ENCODE measurements at regions not wholly inside any gene's neighbourhood (a gene's known extent, or its start where the extent isn't known, plus 50 kb on each side); places are given as distances from the start of the nearest gene placed in this dataset.

DNA sequence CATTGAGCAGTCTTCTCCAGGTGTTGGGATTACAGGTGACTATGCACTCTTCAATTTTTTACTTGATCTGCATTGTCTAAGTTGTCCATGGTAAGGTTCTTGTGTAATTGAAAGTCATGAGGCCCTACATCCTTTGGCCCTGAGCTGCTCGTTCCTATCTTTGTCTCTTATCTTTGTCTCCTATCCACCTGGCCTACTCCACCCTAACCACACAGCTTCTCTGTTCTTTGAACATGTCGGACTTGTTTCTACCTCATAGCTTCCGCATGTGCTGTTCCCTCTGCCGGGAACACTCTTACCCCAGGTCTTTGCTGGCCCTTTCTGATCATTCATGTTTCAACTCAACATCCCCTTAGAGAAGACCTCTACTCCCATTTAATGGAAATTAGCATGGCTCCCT is 194.8 kb upstream of the TBX3 start:
- H3K9me3 ChIP-seq (ENCODE audit: insufficient read depth, low read depth, low read length): peaks cover 2% of the 10 kb centered on the region
- H3K23ac ChIP-seq (ENCODE audit: low read length): no peak overlapping the region
- H3K4me2 ChIP-seq (ENCODE audit: low read length): no peak overlapping the region
- H3K79me2 ChIP-seq (ENCODE audit: control insufficient read depth, insufficient read depth, low read length, poor library complexity): no peaks in the 10 kb centered on the region
- no peak overlapping the region for H2BK12ac ChIP-seq (ENCODE audit: low read length)
- no peak overlapping the region for H4K8ac ChIP-seq (ENCODE audit: low read depth, low read length)
- no peak overlapping the region for H2AFZ ChIP-seq (ENCODE audit: insufficient read depth, low read length, poor library complexity)
- no peaks in the 10 kb centered on the region for H3K36me3 ChIP-seq (ENCODE audit: control insufficient read depth in 1 of 2, insufficient read depth in 2 of 2, low read length in 2 of 2)
- no peak overlapping the region for H2AK5ac ChIP-seq (ENCODE audit: low read length)
- no peak overlapping the region for H2BK5ac ChIP-seq (ENCODE audit: low read depth, low read length, poor library complexity)
- H3K27me3 ChIP-seq (ENCODE audit: insufficient read depth, low read length): no peaks in the 10 kb centered on the region
- H3K79me1 ChIP-seq (ENCODE audit: low read length): peaks cover 7% of the 10 kb centered on the region
- peak; percentile 77 to 88 for DNase-seq
- H3K14ac ChIP-seq (ENCODE audit: low read length): no peak overlapping the region
- H4K12ac ChIP-seq (ENCODE audit: low read depth, low read length): no peak overlapping the region
- H3K4me3 ChIP-seq (ENCODE audit: low read depth, low read length): no peak overlapping the region
- no peak overlapping the region for H4K91ac ChIP-seq (ENCODE audit: low read depth, low read length)
- no peak overlapping the region for H3K9ac ChIP-seq (ENCODE audit: low read length)
- WGBS (ENCODE audit: extremely low coverage, insufficient coverage, insufficient read length): no CpG with 5 or more reads among the region's 4 CpGs
- no peaks in the 10 kb centered on the region for H3K4me1 ChIP-seq (ENCODE audit: control insufficient read depth in 1 of 2, insufficient read depth in 2 of 2, low read length in 2 of 2)
- no peak overlapping the region for H2BK120ac ChIP-seq (ENCODE audit: insufficient read depth, low read length, poor library complexity)
- no peak overlapping the region for H3K27ac ChIP-seq (ENCODE audit: low read depth, low read length)
- no peak overlapping the region for H3K18ac ChIP-seq (ENCODE audit: low read length)
- no peak overlapping the region for H3K4ac ChIP-seq (ENCODE audit: low read depth, low read length)

DNA sequence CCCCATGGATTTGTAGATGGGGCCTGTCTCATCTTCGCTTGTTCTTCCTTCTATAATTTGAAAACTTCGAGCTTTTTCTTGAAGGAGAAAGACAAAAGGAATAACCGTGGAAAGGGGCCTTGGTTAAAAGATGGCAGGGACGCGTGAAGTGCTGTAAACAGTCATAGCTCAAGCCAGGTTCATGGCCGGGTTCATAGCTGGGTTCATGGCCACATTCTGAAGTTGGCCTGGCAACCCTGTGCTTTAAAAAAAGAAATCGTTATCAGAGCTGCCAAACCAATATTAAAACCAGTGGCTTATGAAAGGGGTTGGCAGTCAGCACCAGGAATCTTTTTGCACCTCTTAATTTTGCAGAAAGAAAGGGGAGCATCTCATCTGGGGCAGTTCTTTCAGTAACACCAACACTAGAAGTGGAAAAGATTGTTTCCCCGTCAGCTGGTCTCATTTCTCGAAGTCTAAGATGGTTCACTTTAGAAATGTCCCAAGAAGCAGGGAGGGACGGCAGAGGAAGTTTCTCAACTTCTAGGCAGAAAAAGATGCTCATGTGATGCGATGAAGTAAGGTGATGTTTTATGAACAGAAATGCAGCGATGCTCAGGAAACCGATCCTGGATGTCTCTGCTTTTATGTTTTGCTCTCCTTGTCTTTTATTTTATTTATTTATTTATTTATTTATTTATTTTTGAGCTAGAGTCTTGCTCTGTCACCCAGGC is 193.1 kb upstream of the TBX3 start:
- H3K27me3 ChIP-seq (ENCODE audit: insufficient read depth, low read length): no peaks in the 10 kb centered on the region
- no peak overlapping the region for H3K14ac ChIP-seq (ENCODE audit: low read length)
- H2BK5ac ChIP-seq (ENCODE audit: low read depth, low read length, poor library complexity): no peak overlapping the region
- H3K4me1 ChIP-seq (ENCODE audit: control insufficient read depth in 1 of 2, insufficient read depth in 2 of 2, low read length in 2 of 2): no peaks in the 10 kb centered on the region
- H3K36me3 ChIP-seq (ENCODE audit: control insufficient read depth in 1 of 2, insufficient read depth in 2 of 2, low read length in 2 of 2): no peaks in the 10 kb centered on the region
- H3K9ac ChIP-seq (ENCODE audit: low read length): no peak overlapping the region
- no peak overlapping the region for H2AK5ac ChIP-seq (ENCODE audit: low read length)
- H3K4me3 ChIP-seq (ENCODE audit: low read depth, low read length): no peak overlapping the region
- no peak overlapping the region for H3K4ac ChIP-seq (ENCODE audit: low read depth, low read length)
- WGBS (ENCODE audit: extremely low coverage, insufficient coverage, insufficient read length): no CpG with 5 or more reads among the region's 13 CpGs
- H2AFZ ChIP-seq (ENCODE audit: insufficient read depth, low read length, poor library complexity): no peak overlapping the region
- H3K23ac ChIP-seq (ENCODE audit: low read length): no peak overlapping the region
- H3K79me2 ChIP-seq (ENCODE audit: control insufficient read depth, insufficient read depth, low read length, poor library complexity): no peaks in the 10 kb centered on the region
- peaks cover 2% of the 10 kb centered on the region for H3K9me3 ChIP-seq (ENCODE audit: insufficient read depth, low read depth, low read length)
- peak overlapping the region; percentile 53 for H2BK120ac ChIP-seq (ENCODE audit: insufficient read depth, low read length, poor library complexity)
- no peak overlapping the region for H2BK12ac ChIP-seq (ENCODE audit: low read length)
- H3K18ac ChIP-seq (ENCODE audit: low read length): no peak overlapping the region
- H3K79me1 ChIP-seq (ENCODE audit: low read length): peaks cover 2% of the 10 kb centered on the region
- H3K4me2 ChIP-seq (ENCODE audit: low read length): no peak overlapping the region
- no peak overlapping the region for H4K91ac ChIP-seq (ENCODE audit: low read depth, low read length)
- no peak overlapping the region for H4K8ac ChIP-seq (ENCODE audit: low read depth, low read length)
- no peak overlapping the region for H3K27ac ChIP-seq (ENCODE audit: low read depth, low read length)
- DNase-seq: no peak
- H4K12ac ChIP-seq (ENCODE audit: low read depth, low read length): no peak overlapping the region

GRCh38 chr12:114875313-114875712 is 191.3 kb upstream of the TBX3 start:
- Histone ChIP-seq H3K36me3 (ENCODE audit: control insufficient read depth in 1 of 2, insufficient read depth in 2 of 2, low read length in 2 of 2) (no peaks in the 10 kb centered on the region), H3K9ac (ENCODE audit: low read length) (no peak overlapping the region)
- no CpG with 5 or more reads among the region's 7 CpGs for WGBS (ENCODE audit: extremely low coverage, insufficient coverage, insufficient read length)

GRCh38 chr12:114873656-114874055 is 189.7 kb upstream of the TBX3 start:
- H3K4ac ChIP-seq (ENCODE audit: low read depth, low read length): no peak overlapping the region
- no peak overlapping the region for H2AFZ ChIP-seq (ENCODE audit: insufficient read depth, low read length, poor library complexity)
- no peaks in the 10 kb centered on the region for H3K9me3 ChIP-seq (ENCODE audit: insufficient read depth, low read depth, low read length)
- no peaks in the 10 kb centered on the region for H3K36me3 ChIP-seq (ENCODE audit: control insufficient read depth in 1 of 2, insufficient read depth in 2 of 2, low read length in 2 of 2)
- H2BK5ac ChIP-seq (ENCODE audit: low read depth, low read length, poor library complexity): no peak overlapping the region
- no peak overlapping the region for H2AK5ac ChIP-seq (ENCODE audit: low read length)
- H3K4me3 ChIP-seq (ENCODE audit: low read depth, low read length): no peak overlapping the region
- H2BK12ac ChIP-seq (ENCODE audit: low read length): no peak overlapping the region
- no peak for DNase-seq
- H3K27me3 ChIP-seq (ENCODE audit: insufficient read depth, low read length): no peaks in the 10 kb centered on the region
- H3K4me1 ChIP-seq (ENCODE audit: control insufficient read depth in 1 of 2, insufficient read depth in 2 of 2, low read length in 2 of 2): peaks cover 4 to 6% of the 10 kb centered on the region in 2 experiments
- no CpG with 5 or more reads among the region's 10 CpGs for WGBS (ENCODE audit: extremely low coverage, insufficient coverage, insufficient read length)
- H3K14ac ChIP-seq (ENCODE audit: low read length): no peak overlapping the region
- no peak overlapping the region for H4K91ac ChIP-seq (ENCODE audit: low read depth, low read length)
- H4K8ac ChIP-seq (ENCODE audit: low read depth, low read length): no peak overlapping the region
- H3K4me2 ChIP-seq (ENCODE audit: low read length): no peak overlapping the region
- no peak overlapping the region for H3K18ac ChIP-seq (ENCODE audit: low read length)
- no peaks in the 10 kb centered on the region for H3K79me2 ChIP-seq (ENCODE audit: control insufficient read depth, insufficient read depth, low read length, poor library complexity)
- no peak overlapping the region for H3K23ac ChIP-seq (ENCODE audit: low read length)
- peaks cover 3% of the 10 kb centered on the region for H3K79me1 ChIP-seq (ENCODE audit: low read length)
- H2BK120ac ChIP-seq (ENCODE audit: insufficient read depth, low read length, poor library complexity): no peak overlapping the region
- no peak overlapping the region for H4K12ac ChIP-seq (ENCODE audit: low read depth, low read length)
- H3K9ac ChIP-seq (ENCODE audit: low read length): no peak overlapping the region
- no peak overlapping the region for H3K27ac ChIP-seq (ENCODE audit: low read depth, low read length)

More at GRCh38 chr12:114875313-114875712, 191.3 kb upstream of the TBX3 start:
- no peak overlapping the region for H4K8ac ChIP-seq (ENCODE audit: low read depth, low read length)
- no peak for DNase-seq
- H3K23ac ChIP-seq (ENCODE audit: low read length): no peak overlapping the region
- H4K91ac ChIP-seq (ENCODE audit: low read depth, low read length): no peak overlapping the region
- H3K79me1 ChIP-seq (ENCODE audit: low read length): peaks cover 2% of the 10 kb centered on the region
- no peak overlapping the region for H2AFZ ChIP-seq (ENCODE audit: insufficient read depth, low read length, poor library complexity)
- H3K9me3 ChIP-seq (ENCODE audit: insufficient read depth, low read depth, low read length): peaks cover 2% of the 10 kb centered on the region
- H3K4ac ChIP-seq (ENCODE audit: low read depth, low read length): no peak overlapping the region
- no peaks in the 10 kb centered on the region for H3K27me3 ChIP-seq (ENCODE audit: insufficient read depth, low read length)
- no peaks in the 10 kb centered on the region for H3K79me2 ChIP-seq (ENCODE audit: control insufficient read depth, insufficient read depth, low read length, poor library complexity)
- H2BK120ac ChIP-seq (ENCODE audit: insufficient read depth, low read length, poor library complexity): no peak overlapping the region
- no peak overlapping the region for H2BK12ac ChIP-seq (ENCODE audit: low read length)
- no peak overlapping the region for H4K12ac ChIP-seq (ENCODE audit: low read depth, low read length)
- no peak overlapping the region for H3K27ac ChIP-seq (ENCODE audit: low read depth, low read length)
- no peaks in the 10 kb centered on the region for H3K4me1 ChIP-seq (ENCODE audit: control insufficient read depth in 1 of 2, insufficient read depth in 2 of 2, low read length in 2 of 2)
- H2AK5ac ChIP-seq (ENCODE audit: low read length): no peak overlapping the region
- no peak overlapping the region for H3K4me3 ChIP-seq (ENCODE audit: low read depth, low read length)
- H2BK5ac ChIP-seq (ENCODE audit: low read depth, low read length, poor library complexity): no peak overlapping the region
- no peak overlapping the region for H3K14ac ChIP-seq (ENCODE audit: low read length)
- H3K18ac ChIP-seq (ENCODE audit: low read length): no peak overlapping the region
- no peak overlapping the region for H3K4me2 ChIP-seq (ENCODE audit: low read length)

Measured in trophoblast cell (in vitro differentiated cells and primary cell).